Body of pancreas (tissue), 4 donors: ENCODE measurements at regions not wholly inside any gene's neighbourhood (a gene's known extent, or its start where the extent isn't known, plus 50 kb on each side); places are given as distances from the start of the nearest gene placed in this dataset.

ENCODE experiments used
- ATAC-seq: fragments of 150-250 bp; one replicate; pipeline ENCODE4 v1.9.1; 2016
- DNase-seq, 4 donors: peaks; one replicate each; pipeline ENCODE4 v3.0.0-alpha.2; 2019
- H3K27ac ChIP-seq, 4 donors: fragments of 200-600 bp; sonication (generic); 1 replicate in 3 of 4; 2 replicates in 1 of 4; pipeline versions ENCODE4 v1.5.1 to v1.6.1; 2016 to 2019; ENCODE audit warnings: mild to moderate bottlenecking in 1 of 4, mixed read lengths in 1 of 4, moderate library complexity in 1 of 4
- H3K27me3 ChIP-seq, 2 donors: fragments of 200-600 bp; sonication (generic); one replicate each; pipeline ENCODE4 v1.6.0; 2016; ENCODE audit warnings: mild to moderate bottlenecking in 1 of 2
- H3K36me3 ChIP-seq, 2 donors: fragments of 200-600 bp; sonication (generic); replicated peaks in 1 of 2; 2 replicates each; pipeline ENCODE4 v1.5.1; 2016; ENCODE audit warnings: low read depth in 2 of 2; ENCODE audit not compliant: insufficient read depth in 1 of 2
- H3K4me1 ChIP-seq: fragments of 200-600 bp; sonication (generic); one replicate; pipeline ENCODE4 v1.6.0; 2016
- H3K4me3 ChIP-seq, 2 donors: fragments of 200-600 bp; sonication (generic); 1 replicate in 1 of 2; 2 replicates in 1 of 2; pipeline ENCODE4 v1.5.1; 2016 to 2019
- H3K9me3 ChIP-seq, 3 donors: fragments of 200-600 bp; sonication (generic); 1 replicate in 2 of 3; 2 replicates in 1 of 3; pipeline ENCODE4 v1.5.1; 2016
- POLR2A ChIP-seq, 3 donors: fragments of 450-650 bp; IDR thresholded peaks; one replicate each; pipeline ENCODE4 v1.6.1; 2016; ENCODE audit warnings: antibody characterized with exemption in 3 of 3, mild to moderate bottlenecking in 2 of 3
- WGBS, 2 donors: methylation state at CpG; one replicate each; pipeline ENCODE4 v1.1.5; 2017; 5-methylcytosine and 5-hydroxymethylcytosine counted together
- intact Hi-C: fragments of 100-400 bp; cut with DNase I; formaldehyde crosslinking; loops from one replicate; pipeline ENCODE4 v1.15.1; 2023
- TF ChIP-seq, protein P1 (sequence below), 7 experiments: fragments of 450-650 bp in 4 of 7; fragments of 200-600 bp in 3 of 7; sonication (generic) in 3 of 7; IDR thresholded peaks; one replicate each; pipeline ENCODE4 v1.5.1; 2016 to 2019; ENCODE audit warnings: antibody characterized with exemption in 7 of 7

GRCh38 chr15:97547381-97547780 lies 413.1 kb upstream of the ARRDC4 start:
- H3K27me3 ChIP-seq, result no peaks in the 10 kb centered on the region
- no peak overlapping the region for H3K27ac ChIP-seq
- peaks cover 0 to 5% (median 0%) of the 10 kb centered on the region in 3 donors for H3K9me3 ChIP-seq
- DNase-seq (no peak), ATAC-seq (no peak)
- H3K4me1 ChIP-seq, result no peaks in the 10 kb centered on the region
- intact Hi-C loops, result no loop called here
- WGBS, 2 donors, result 40 to 58% methylated on average over 2 of the region's 2 CpGs
- H3K36me3 ChIP-seq, result no peaks in the 10 kb centered on the region
- no peak for TF ChIP-seq POLR2A (IDR thresholded peaks at IDR 0.05)
- TF ChIP-seq, protein P1, sequence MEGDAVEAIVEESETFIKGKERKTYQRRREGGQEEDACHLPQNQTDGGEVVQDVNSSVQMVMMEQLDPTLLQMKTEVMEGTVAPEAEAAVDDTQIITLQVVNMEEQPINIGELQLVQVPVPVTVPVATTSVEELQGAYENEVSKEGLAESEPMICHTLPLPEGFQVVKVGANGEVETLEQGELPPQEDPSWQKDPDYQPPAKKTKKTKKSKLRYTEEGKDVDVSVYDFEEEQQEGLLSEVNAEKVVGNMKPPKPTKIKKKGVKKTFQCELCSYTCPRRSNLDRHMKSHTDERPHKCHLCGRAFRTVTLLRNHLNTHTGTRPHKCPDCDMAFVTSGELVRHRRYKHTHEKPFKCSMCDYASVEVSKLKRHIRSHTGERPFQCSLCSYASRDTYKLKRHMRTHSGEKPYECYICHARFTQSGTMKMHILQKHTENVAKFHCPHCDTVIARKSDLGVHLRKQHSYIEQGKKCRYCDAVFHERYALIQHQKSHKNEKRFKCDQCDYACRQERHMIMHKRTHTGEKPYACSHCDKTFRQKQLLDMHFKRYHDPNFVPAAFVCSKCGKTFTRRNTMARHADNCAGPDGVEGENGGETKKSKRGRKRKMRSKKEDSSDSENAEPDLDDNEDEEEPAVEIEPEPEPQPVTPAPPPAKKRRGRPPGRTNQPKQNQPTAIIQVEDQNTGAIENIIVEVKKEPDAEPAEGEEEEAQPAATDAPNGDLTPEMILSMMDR (IDR thresholded peaks at IDR 0.05), result no peak
- H3K4me3 ChIP-seq, result no peak overlapping the region

- Histone ChIP-seq H3K27ac (no peak overlapping the region), H3K4me1 (no peaks in the 10 kb centered on the region), H3K27me3 (no peaks in the 10 kb centered on the region), H3K9me3 (no peaks in the 10 kb centered on the region), H3K4me3 (no peak overlapping the region), H3K36me3 (no peaks in the 10 kb centered on the region)
- intact Hi-C loops, result no loop called here
- no peak for TF ChIP-seq POLR2A (IDR thresholded peaks at IDR 0.05)
- TF ChIP-seq, protein P1 (IDR thresholded peaks at IDR 0.05), result no peak
- ATAC-seq, result no peak
- DNase-seq, result no peak
- WGBS, 2 donors, result 39 to 55% methylated on average over 2 of the region's 2 CpGs
Observed at GRCh38 chr15:97561529-97561928, 399.0 kb upstream of the ARRDC4 start.

GRCh38 chr15:97563516-97563915 lies 397.0 kb upstream of the ARRDC4 start:
- DNase-seq, result no peak
- TF ChIP-seq POLR2A (IDR thresholded peaks at IDR 0.05), result no peak
- TF ChIP-seq, protein P1 (IDR thresholded peaks at IDR 0.05), result no peak
- Histone ChIP-seq H3K4me3 (no peak overlapping the region), H3K9me3 (no peaks in the 10 kb centered on the region), H3K27me3 (no peaks in the 10 kb centered on the region), H3K27ac (no peak overlapping the region), H3K4me1 (no peaks in the 10 kb centered on the region), H3K36me3 (no peaks in the 10 kb centered on the region)
- no peak for ATAC-seq
- intact Hi-C loops, result no loop called here
- 73 to 75% methylated on average over 3 of the region's 3 CpGs for WGBS, 2 donors

DNA sequence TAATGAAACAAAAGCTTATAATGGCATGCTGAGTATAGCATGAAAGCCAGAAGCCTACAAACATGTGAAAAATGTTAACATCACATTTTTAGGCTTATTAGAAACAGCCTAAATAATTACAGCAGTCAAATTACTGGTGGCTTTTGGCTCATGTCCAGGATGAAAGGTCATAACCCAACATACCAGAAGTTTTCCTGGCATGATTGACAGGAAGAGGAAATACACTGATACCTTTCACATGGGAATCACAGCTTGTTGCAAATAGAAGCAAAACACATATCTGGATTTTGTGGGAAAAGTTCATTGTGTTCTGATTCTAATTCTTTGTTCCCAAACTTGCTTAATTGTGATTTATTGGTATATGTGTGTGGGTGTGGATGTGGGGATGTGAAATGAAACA lies 393.5 kb upstream of the ARRDC4 start:
- intact Hi-C loops, result no loop called here
- DNase-seq, result peak in 1 of 4 donors; percentile 4
- no peaks in the 10 kb centered on the region for H3K4me1 ChIP-seq
- ATAC-seq, result no peak
- no peaks in the 10 kb centered on the region for H3K27me3 ChIP-seq
- no peak for TF ChIP-seq POLR2A (IDR thresholded peaks at IDR 0.05)
- TF ChIP-seq, protein P1 (IDR thresholded peaks at IDR 0.05), result no peak
- no peak overlapping the region for H3K4me3 ChIP-seq
- no peak overlapping the region for H3K27ac ChIP-seq
- no peaks in the 10 kb centered on the region for H3K36me3 ChIP-seq
- no peaks in the 10 kb centered on the region for H3K9me3 ChIP-seq

DNA sequence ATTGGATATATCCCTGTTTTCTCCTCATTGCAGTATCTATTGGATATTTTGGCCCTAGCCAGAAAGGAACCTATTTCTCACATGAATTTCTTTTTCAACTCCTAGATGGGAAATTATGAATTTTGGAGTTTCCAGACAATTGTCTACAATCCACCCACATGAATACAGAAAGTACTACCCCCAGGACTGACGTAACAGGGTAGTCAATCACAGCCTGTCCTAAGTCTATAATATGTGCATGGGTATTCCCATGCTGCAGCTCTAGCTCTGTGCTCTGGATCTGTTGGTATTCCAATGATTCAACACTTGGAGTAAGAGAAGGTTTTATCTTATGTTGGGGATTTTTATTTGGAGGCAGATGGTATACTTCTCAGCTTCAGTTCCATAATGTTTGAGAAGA lies 393.1 kb upstream of the ARRDC4 start:
- Histone ChIP-seq H3K9me3 (no peaks in the 10 kb centered on the region), H3K4me1 (no peaks in the 10 kb centered on the region), H3K27me3 (no peaks in the 10 kb centered on the region), H3K27ac (no peak overlapping the region), H3K4me3 (no peak overlapping the region), H3K36me3 (no peaks in the 10 kb centered on the region)
- ATAC-seq, result no peak
- DNase-seq, result no peak
- WGBS, 2 donors, result 45 to 58% methylated on average over 1 of the region's 1 CpG
- TF ChIP-seq, protein P1 (IDR thresholded peaks at IDR 0.05), result no peak
- TF ChIP-seq POLR2A (IDR thresholded peaks at IDR 0.05), result no peak
- intact Hi-C loops, result no loop called here
